Right lobe of liver (tissue), 6 donors: ENCODE measurements at regions not wholly inside any gene's neighbourhood (a gene's known extent, or its start where the extent isn't known, plus 50 kb on each side); places are given as distances from the start of the nearest gene placed in this dataset.

ENCODE experiments used
- ATAC-seq, 4 donors: fragments of 200-7000 bp; cut with Tn5 transposase; one replicate each; pipeline ENCODE4 v1.9.1; 2020; ENCODE audit warnings: mild to moderate bottlenecking in 4 of 4, moderate library complexity in 4 of 4
- DNase-seq, 3 donors: peaks; one replicate each; pipeline ENCODE4 v3.0.0-alpha.2; 2020
- H3K27ac ChIP-seq, 3 donors: fragments of 200-600 bp; one replicate each; pipeline ENCODE4 v1.8.0; 2022
- H3K27me3 ChIP-seq, 2 donors: fragments of 200-600 bp; one replicate each; pipeline ENCODE4 v1.8.0; 2022
- H3K36me3 ChIP-seq, 4 donors: fragments of 200-600 bp; sonication (generic) in 1 of 4; one replicate each; pipeline versions ENCODE4 v1.5.1 to v1.8.0; 2017 to 2022; ENCODE audit warnings: control low read depth in 1 of 4
- H3K4me1 ChIP-seq, 4 donors: fragments of 200-600 bp; sonication (generic) in 1 of 4; one replicate each; pipeline versions ENCODE4 v1.5.1 to v1.8.0; 2017 to 2022; ENCODE audit warnings: control low read depth in 1 of 4
- H3K4me3 ChIP-seq, 3 donors: fragments of 200-600 bp; one replicate each; pipeline ENCODE4 v1.8.0; 2022
- H3K9me3 ChIP-seq, 4 donors: fragments of 200-600 bp; sonication (generic) in 1 of 4; one replicate each; pipeline versions ENCODE4 v1.5.1 to v1.8.0; 2017 to 2022; ENCODE audit warnings: control low read depth in 1 of 4
- CTCF ChIP-seq, 4 donors: fragments of 200-600 bp in 3 of 4; fragments of 450-650 bp in 1 of 4; IDR thresholded peaks; one replicate each; pipeline versions ENCODE4 v1.5.1 to v1.8.0; 2016 to 2022; ENCODE audit warnings: antibody characterized with exemption in 4 of 4, mild to moderate bottlenecking in 2 of 4
- POLR2A ChIP-seq: fragments of 450-650 bp; IDR thresholded peaks from one replicate; pipeline ENCODE4 v1.6.1; 2017; ENCODE audit warnings: antibody characterized with exemption, mild to moderate bottlenecking
- WGBS: methylation state at CpG from one replicate; pipeline ENCODE4 v1.1.6; 2018; ENCODE audit warnings: low coverage, low lambda C conversion rate; ENCODE audit not compliant: insufficient coverage; ENCODE audit errors: missing lambda C conversion rate; 5-methylcytosine and 5-hydroxymethylcytosine counted together
- intact Hi-C, 2 donors: fragments of 100-400 bp; cut with DNase I; formaldehyde crosslinking; loops; one replicate each; pipeline versions ENCODE4 v1.11.2 to v1.14.1; 2022
- donor health status: DM: no; HTN: yes; CAD: no.
- donor health status: DM: no; HTN: no; CAD: no.
- donor health status: DM: no; HTN: no; CAD: no.
- donor health status: DM: no; HTN: yes; CAD: no.
- donor health status: DM: no; HTN: yes; CAD: no.

GRCh38 chr16:65548470-65548869, 426.6 kb upstream of the CDH11 start:
- DNase-seq = no peak
- H3K36me3 ChIP-seq = no peaks in the 10 kb centered on the region
- H3K4me3 ChIP-seq = no peak overlapping the region
- no peak for TF ChIP-seq POLR2A
- TF ChIP-seq CTCF (IDR thresholded peaks at IDR 0.05) = no peak
- no peaks in the 10 kb centered on the region for H3K27me3 ChIP-seq
- intact Hi-C loops = no loop called here
- H3K27ac ChIP-seq = no peak overlapping the region
- H3K4me1 ChIP-seq = no peaks in the 10 kb centered on the region
- no peaks in the 10 kb centered on the region for H3K9me3 ChIP-seq
- ATAC-seq = no peak
- 100% methylated on average over 1 of the region's 2 CpGs for WGBS

GRCh38 chr16:65547772-65548446, 426.0 kb upstream of the CDH11 start:
- no peak for TF ChIP-seq CTCF (IDR thresholded peaks at IDR 0.05)
- TF ChIP-seq POLR2A = no peak
- Histone ChIP-seq H3K36me3 (no peaks in the 10 kb centered on the region), H3K27ac (no peak overlapping the region), H3K4me3 (no peak overlapping the region), H3K9me3 (no peaks in the 10 kb centered on the region), H3K27me3 (no peaks in the 10 kb centered on the region), H3K4me1 (no peaks in the 10 kb centered on the region)
- intact Hi-C loops = no loop called here
- no peak for DNase-seq
- 24% methylated on average over 7 of the region's 7 CpGs for WGBS
- ATAC-seq = no peak

GRCh38 chr16:65546353-65546791, 424.5 kb upstream of the CDH11 start:
- WGBS = 3% methylated on average over 3 of the region's 3 CpGs
- intact Hi-C loops = no loop called here
- no peaks in the 10 kb centered on the region for H3K9me3 ChIP-seq
- H3K27ac ChIP-seq = no peak overlapping the region
- no peaks in the 10 kb centered on the region for H3K27me3 ChIP-seq
- DNase-seq = no peak
- H3K4me1 ChIP-seq = no peaks in the 10 kb centered on the region
- no peak overlapping the region for H3K4me3 ChIP-seq
- no peak for ATAC-seq
- no peaks in the 10 kb centered on the region for H3K36me3 ChIP-seq
- no peak for TF ChIP-seq CTCF (IDR thresholded peaks at IDR 0.05)
- no peak for TF ChIP-seq POLR2A

- no peaks in the 10 kb centered on the region for H3K27me3 ChIP-seq
- no peaks in the 10 kb centered on the region for H3K9me3 ChIP-seq
- H3K4me3 ChIP-seq = no peak overlapping the region
- H3K27ac ChIP-seq = no peak overlapping the region
- TF ChIP-seq POLR2A = no peak
- no peak for TF ChIP-seq CTCF (IDR thresholded peaks at IDR 0.05)
- WGBS = 8% methylated on average over 2 of the region's 2 CpGs
- ATAC-seq (no peak), DNase-seq (no peak)
- H3K4me1 ChIP-seq = no peaks in the 10 kb centered on the region
- H3K36me3 ChIP-seq = no peaks in the 10 kb centered on the region
- intact Hi-C loops = no loop called here
Measured at GRCh38 chr16:65545413-65545956, 423.6 kb upstream of the CDH11 start.
